ENCODE measurements at regions not wholly inside any gene's neighbourhood (a gene's known extent, or its start where the extent isn't known, plus 50 kb on each side); places are given as distances from the start of the nearest gene placed in this dataset.

DNA sequence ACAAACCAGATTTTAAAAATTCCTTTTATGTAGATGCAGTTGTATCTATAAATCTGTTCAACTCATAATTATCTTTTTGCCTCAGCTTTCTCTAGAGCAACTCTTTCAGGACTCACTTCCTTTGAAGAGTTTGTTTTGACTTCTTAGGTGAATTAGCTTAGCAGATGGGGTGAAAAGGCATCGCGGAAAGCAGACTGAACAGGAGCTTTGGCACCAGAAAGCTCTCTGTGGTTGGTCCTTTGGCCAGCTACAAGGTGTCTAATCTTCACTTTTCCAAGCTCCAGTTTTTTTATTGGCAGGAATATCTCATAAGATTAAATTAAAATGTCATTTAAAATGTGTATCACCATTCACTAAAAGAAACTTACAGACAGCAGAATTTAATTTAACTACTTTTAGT, 60.6 kb upstream of the KLF12 start:
- Histone ChIP-seq H3K4me1 (ENCODE audit: insufficient read depth, low read length, severe bottlenecking) (no peaks in the 10 kb centered on the region), H3K36me3 (ENCODE audit: insufficient read depth, low read length) (no peaks in the 10 kb centered on the region), H3K9me2 (ENCODE audit: low read depth, low read length) (no peaks in the 10 kb centered on the region), H3K9ac (ENCODE audit: low read length) (no peak overlapping the region), H4K20me1 (ENCODE audit: insufficient read depth, low read length) (no peaks in the 10 kb centered on the region), H3K9me3 (ENCODE audit: low read length) (no peaks in the 10 kb centered on the region), H3K4me3 (ENCODE audit: low read depth, low read length, poor library complexity, severe bottlenecking) (no peak overlapping the region), H3K27ac (ENCODE audit: low read depth, low read length, poor library complexity, severe bottlenecking) (no peak overlapping the region), H3K27me3 (ENCODE audit: insufficient read depth, low read length) (no peaks in the 10 kb centered on the region), H3K79me2 (ENCODE audit: insufficient read depth, low read length) (no peaks in the 10 kb centered on the region), H3F3A (ENCODE audit: insufficient read depth, low read length) (no peaks in the 10 kb centered on the region), H2AFZ (ENCODE audit: low read length) (no peak overlapping the region), H3K4me2 (ENCODE audit: low read length) (no peak overlapping the region)
- TF ChIP-seq EZH2 (IDR thresholded peaks at IDR 0.05; ENCODE audit: borderline replicate concordance, low read length): no peak
- TF ChIP-seq, protein P1, sequence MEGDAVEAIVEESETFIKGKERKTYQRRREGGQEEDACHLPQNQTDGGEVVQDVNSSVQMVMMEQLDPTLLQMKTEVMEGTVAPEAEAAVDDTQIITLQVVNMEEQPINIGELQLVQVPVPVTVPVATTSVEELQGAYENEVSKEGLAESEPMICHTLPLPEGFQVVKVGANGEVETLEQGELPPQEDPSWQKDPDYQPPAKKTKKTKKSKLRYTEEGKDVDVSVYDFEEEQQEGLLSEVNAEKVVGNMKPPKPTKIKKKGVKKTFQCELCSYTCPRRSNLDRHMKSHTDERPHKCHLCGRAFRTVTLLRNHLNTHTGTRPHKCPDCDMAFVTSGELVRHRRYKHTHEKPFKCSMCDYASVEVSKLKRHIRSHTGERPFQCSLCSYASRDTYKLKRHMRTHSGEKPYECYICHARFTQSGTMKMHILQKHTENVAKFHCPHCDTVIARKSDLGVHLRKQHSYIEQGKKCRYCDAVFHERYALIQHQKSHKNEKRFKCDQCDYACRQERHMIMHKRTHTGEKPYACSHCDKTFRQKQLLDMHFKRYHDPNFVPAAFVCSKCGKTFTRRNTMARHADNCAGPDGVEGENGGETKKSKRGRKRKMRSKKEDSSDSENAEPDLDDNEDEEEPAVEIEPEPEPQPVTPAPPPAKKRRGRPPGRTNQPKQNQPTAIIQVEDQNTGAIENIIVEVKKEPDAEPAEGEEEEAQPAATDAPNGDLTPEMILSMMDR (IDR thresholded peaks at IDR 0.05; ENCODE audit: low read length): no peak

DNA sequence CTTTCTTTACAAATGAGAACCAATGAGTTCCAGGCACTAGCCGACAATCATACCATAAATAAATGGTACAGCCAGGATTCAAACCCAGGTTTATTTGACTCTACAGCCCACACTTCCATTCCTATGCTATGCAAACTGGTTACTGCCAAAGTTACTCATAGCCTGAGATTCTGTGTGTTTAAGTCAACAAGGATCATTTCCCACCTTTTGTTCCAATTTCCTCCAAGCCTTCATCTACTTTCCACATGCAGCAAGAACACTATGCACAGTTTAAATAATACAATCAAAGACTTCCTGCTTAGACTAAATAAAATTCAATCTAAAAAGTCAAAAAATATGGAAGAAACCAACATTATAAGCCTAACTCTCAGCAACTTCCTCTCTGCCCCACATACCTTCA, 59.2 kb upstream of the KLF12 start:
- no peak for TF ChIP-seq EZH2 (IDR thresholded peaks at IDR 0.05; ENCODE audit: borderline replicate concordance, low read length)
- TF ChIP-seq, protein P1 (IDR thresholded peaks at IDR 0.05; ENCODE audit: low read length): no peak
- no peak overlapping the region for H3K4me2 ChIP-seq (ENCODE audit: low read length)

DNA sequence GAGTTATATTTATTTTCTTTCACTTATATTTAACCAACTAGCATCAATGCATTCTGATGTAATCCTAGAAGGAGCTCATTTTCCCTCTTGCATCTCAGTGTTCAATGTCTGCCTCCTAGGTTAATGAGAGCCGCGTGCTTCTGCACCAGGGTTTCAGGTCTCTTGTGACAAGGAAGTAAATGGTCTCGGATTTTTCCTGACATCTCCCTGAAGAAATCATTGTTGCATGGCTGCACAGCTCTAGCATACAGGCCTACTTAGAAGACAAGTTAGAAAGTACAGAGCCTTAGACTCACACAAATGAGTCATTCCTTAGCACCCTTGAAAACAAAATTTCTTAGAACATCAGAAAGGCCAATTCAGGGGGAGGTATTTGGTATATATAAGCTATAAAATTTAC, 57.2 kb upstream of the KLF12 start:
- no peaks in the 10 kb centered on the region for H3K9me2 ChIP-seq (ENCODE audit: low read depth, low read length)
- no peaks in the 10 kb centered on the region for H3K27me3 ChIP-seq (ENCODE audit: insufficient read depth, low read length)
- no peaks in the 10 kb centered on the region for H3K36me3 ChIP-seq (ENCODE audit: insufficient read depth, low read length)
- H4K20me1 ChIP-seq (ENCODE audit: insufficient read depth, low read length): no peaks in the 10 kb centered on the region
- H3K4me2 ChIP-seq (ENCODE audit: low read length): no peak overlapping the region
- H2AFZ ChIP-seq (ENCODE audit: low read length): no peak overlapping the region
- no peak overlapping the region for H3K9ac ChIP-seq (ENCODE audit: low read length)
- no peaks in the 10 kb centered on the region for H3K4me1 ChIP-seq (ENCODE audit: insufficient read depth, low read length, severe bottlenecking)
- H3K9me3 ChIP-seq (ENCODE audit: low read length): no peaks in the 10 kb centered on the region
- H3K27ac ChIP-seq (ENCODE audit: low read depth, low read length, poor library complexity, severe bottlenecking): no peak overlapping the region
- TF ChIP-seq, protein P1 (IDR thresholded peaks at IDR 0.05; ENCODE audit: low read length): no peak
- no peak for TF ChIP-seq EZH2 (IDR thresholded peaks at IDR 0.05; ENCODE audit: borderline replicate concordance, low read length)
- H3K4me3 ChIP-seq (ENCODE audit: low read depth, low read length, poor library complexity, severe bottlenecking): no peak overlapping the region
- H3K79me2 ChIP-seq (ENCODE audit: insufficient read depth, low read length): no peaks in the 10 kb centered on the region
- H3F3A ChIP-seq (ENCODE audit: insufficient read depth, low read length): no peaks in the 10 kb centered on the region

More for the DNA sequence above, 59.2 kb upstream of the KLF12 start:
- Histone ChIP-seq H3K36me3 (ENCODE audit: insufficient read depth, low read length) (no peaks in the 10 kb centered on the region), H4K20me1 (ENCODE audit: insufficient read depth, low read length) (no peaks in the 10 kb centered on the region), H3K27me3 (ENCODE audit: insufficient read depth, low read length) (no peaks in the 10 kb centered on the region), H3K9me3 (ENCODE audit: low read length) (no peaks in the 10 kb centered on the region), H3K9ac (ENCODE audit: low read length) (no peak overlapping the region), H3K4me1 (ENCODE audit: insufficient read depth, low read length, severe bottlenecking) (no peaks in the 10 kb centered on the region), H2AFZ (ENCODE audit: low read length) (no peak overlapping the region), H3K9me2 (ENCODE audit: low read depth, low read length) (no peaks in the 10 kb centered on the region), H3F3A (ENCODE audit: insufficient read depth, low read length) (no peaks in the 10 kb centered on the region), H3K79me2 (ENCODE audit: insufficient read depth, low read length) (no peaks in the 10 kb centered on the region), H3K27ac (ENCODE audit: low read depth, low read length, poor library complexity, severe bottlenecking) (no peak overlapping the region), H3K4me3 (ENCODE audit: low read depth, low read length, poor library complexity, severe bottlenecking) (no peak overlapping the region)

Measured in OCI-LY1 (cell line).